ENCODE measurements at regions not wholly inside any gene's neighbourhood (a gene's known extent, or its start where the extent isn't known, plus 50 kb on each side); places are given as distances from the start of the nearest gene placed in this dataset.
"Not testable (repeated sequence)": the region's sequence is repeated elsewhere in the genome, so short reads cannot be mapped to it uniquely, and the experiment has no call there.

GRCh38 chr7:149930374-149931068 lies 56.8 kb downstream of the ATP6V0E2 start:
- DNase-seq (ENCODE audit: low read depth) = not testable (repeated sequence)

- not testable (repeated sequence) for DNase-seq (ENCODE audit: low read depth)
These were observed 60.0 kb downstream of the ATP6V0E2 start for GRCh38 chr7:149933776-149934175.

DNA sequence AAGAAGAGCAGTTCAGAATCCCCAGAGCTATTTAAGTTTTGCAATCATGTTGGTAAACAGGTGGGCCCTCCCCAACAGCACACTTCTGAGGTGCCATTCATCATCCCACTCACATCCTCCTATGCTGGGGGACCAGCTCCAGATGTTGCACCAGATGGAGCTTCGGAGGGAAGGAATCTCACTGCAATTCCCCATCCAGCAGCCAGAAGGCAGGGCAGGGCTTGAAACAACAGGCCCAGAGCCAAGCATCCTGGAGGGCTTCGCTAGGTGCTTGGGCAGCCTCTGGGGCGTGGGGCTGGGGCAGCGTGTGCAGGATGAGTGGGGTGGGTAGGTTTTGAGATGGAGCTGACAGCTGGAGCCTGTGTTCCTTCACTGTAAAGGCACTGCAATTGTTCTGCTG lies 73.6 kb downstream of the ATP6V0E2 start:
- not testable (repeated sequence) for DNase-seq (ENCODE audit: low read depth)

DNA sequence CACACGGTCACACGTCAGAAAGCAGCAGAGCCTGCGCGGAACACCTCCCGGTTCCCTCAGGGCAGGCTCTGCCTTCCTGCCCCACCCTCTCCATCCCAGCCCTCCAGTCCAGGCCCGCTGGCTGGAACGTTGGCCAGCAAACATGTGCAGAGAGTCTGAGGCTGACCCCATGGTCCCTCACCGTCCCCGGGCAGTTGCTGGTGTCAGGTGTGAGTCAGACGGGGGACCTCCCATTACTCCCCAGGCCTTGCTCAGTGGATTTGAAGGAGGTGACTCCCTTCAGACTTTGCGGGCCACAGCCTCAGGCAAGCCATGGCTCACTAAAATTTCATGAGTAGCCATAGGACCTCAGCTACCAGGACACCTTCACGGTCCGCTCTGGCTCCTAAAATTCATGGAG lies 74.7 kb downstream of the ATP6V0E2 start:
- not testable (repeated sequence) for DNase-seq (ENCODE audit: low read depth)

- DNase-seq (ENCODE audit: low read depth) = not testable (repeated sequence)
These were observed 76.3 kb downstream of the ATP6V0E2 start for GRCh38 chr7:149949863-149950577.

GRCh38 chr7:149950578-149950924 lies 76.8 kb downstream of the ATP6V0E2 start:
- DNase-seq (ENCODE audit: low read depth) = not testable (repeated sequence)

DNA sequence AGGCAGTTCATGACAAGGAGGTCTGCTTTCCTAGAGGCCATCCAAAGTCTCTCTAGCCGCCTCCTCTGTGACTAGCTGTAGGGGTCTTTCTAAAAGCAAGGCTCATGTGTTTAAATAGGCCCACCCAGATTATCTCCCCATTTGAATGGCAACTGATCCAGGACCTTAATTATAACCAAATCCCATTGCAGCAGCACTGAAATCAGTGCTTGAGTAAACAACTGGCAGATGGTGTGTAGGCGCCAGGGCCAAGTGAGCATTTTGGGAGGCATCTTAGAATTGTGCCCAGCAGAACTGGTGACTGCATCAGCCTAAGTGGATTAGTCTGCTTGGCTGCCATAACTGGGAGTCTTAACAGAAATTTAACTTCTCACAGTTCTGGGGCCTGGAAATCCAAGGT lies 77.8 kb downstream of the ATP6V0E2 start:
- DNase-seq (ENCODE audit: low read depth) = not testable (repeated sequence)

DNA sequence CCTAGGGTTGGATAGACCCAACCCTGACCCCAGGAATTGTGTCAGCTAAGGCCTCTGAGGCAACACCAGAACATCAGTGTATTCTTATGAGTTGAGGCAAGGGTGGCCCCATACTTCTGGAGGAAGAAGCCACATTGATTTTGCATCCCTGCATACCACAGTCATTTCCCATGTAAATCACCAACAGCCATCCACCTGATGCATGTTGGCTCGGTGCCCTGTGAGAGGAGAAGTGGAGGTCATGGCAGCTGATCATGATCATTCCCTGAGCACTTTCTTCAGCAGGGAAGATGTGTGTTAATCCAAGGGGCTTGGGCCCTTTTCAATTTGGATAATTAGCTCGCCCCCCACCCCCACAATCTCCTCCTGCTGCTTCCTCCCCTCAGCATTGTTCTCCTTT lies 85.1 kb downstream of the ATP6V0E2 start:
- DNase-seq (ENCODE audit: low read depth) = not testable (repeated sequence)

- DNase-seq (ENCODE audit: low read depth) = not testable (repeated sequence)
These were observed 87.1 kb downstream of the ATP6V0E2 start for GRCh38 chr7:149960863-149961262.

DNA sequence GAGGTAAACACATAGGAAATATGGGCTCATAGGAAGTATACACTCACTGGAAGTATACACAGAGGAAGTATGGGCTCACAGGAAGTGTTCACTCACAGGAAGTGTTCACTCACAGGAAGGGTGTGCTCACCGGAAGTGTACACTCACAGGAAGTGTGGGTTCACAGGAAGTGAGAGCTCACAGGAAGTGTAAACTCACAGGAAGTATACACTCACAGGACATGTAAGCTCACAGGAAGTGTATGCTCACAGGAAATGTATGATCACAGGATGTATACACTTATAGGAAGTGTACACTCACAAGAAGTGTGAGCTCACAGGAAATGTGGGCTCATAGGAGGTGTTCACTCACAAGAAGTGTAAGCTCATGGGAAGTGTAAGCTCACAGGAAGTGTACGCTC lies 88.1 kb downstream of the ATP6V0E2 start:
- not testable (repeated sequence) for DNase-seq (ENCODE audit: low read depth)

- DNase-seq (ENCODE audit: low read depth) = not testable (repeated sequence)
These were observed 89.0 kb downstream of the ATP6V0E2 start for GRCh38 chr7:149962685-149963319.

DNA sequence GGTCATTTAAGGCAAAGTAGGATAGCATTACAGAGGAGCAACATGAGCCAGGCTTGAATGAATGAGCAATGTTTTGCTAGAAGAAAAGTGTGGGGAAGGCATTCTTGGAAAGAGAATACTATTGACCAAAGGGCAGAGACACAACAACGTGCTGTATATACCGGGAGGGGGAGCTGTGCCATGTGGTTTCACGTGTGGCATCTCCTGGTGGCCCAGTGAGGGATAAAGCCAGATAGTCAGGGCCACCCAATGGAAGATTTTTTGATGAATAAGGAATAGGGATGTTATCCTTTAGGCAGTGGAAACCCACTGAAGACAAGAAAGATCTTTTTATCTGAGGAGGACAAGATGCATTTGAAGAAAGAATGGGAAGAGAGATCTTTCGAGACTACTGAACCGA lies 90.2 kb downstream of the ATP6V0E2 start:
- not testable (repeated sequence) for DNase-seq (ENCODE audit: low read depth)

GRCh38 chr7:149966444-149966843 lies 92.7 kb downstream of the ATP6V0E2 start:
- DNase-seq (ENCODE audit: low read depth) = not testable (repeated sequence)

- not testable (repeated sequence) for DNase-seq (ENCODE audit: low read depth)
These were observed 99.2 kb downstream of the ATP6V0E2 start for GRCh38 chr7:149972977-149973376.

DNA sequence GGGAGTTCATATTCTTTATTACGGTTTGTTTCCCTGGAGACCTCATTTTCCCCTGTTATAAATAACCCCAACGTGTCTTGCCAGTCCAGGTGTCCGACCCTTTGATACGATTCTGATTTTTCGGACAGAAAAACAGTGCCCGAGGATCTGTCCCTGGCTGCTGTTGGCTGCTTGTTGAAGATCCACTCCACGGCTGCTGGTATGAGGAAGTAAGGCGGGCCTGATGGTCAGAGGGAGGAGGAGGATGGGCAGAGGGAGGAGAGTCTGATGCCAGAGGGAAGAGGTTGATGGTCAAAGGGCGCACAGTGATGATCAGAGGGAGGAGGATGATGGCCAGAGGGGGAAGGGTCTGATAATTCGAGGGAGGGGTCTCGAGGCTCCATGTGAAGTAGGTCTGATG lies 99.9 kb downstream of the ATP6V0E2 start:
- not testable (repeated sequence) for DNase-seq (ENCODE audit: low read depth)

GRCh38 chr7:149975608-149976007 lies 101.8 kb downstream of the ATP6V0E2 start:
- DNase-seq (ENCODE audit: low read depth) = not testable (repeated sequence)

DNA sequence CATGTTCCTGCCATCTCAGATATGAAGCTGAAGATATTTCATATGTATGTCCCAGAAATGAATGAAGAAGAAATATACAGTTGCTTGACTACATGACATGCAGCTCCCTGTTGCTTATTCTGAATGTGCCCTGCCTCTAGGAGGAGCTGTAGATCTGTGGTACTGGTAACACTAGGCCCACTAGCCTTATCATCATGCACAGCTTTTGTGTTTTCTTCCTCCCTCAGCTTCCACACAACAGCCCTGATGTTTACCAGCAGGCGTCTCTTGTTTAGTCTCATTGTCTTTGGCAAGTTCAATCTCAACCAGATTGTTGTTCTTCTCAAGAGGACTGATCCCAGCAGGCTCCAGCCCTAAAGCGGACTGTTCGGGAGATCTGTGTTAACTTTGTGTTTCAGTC lies 104.8 kb downstream of the ATP6V0E2 start:
- DNase-seq (ENCODE audit: low read depth) = not testable (repeated sequence)

DNA sequence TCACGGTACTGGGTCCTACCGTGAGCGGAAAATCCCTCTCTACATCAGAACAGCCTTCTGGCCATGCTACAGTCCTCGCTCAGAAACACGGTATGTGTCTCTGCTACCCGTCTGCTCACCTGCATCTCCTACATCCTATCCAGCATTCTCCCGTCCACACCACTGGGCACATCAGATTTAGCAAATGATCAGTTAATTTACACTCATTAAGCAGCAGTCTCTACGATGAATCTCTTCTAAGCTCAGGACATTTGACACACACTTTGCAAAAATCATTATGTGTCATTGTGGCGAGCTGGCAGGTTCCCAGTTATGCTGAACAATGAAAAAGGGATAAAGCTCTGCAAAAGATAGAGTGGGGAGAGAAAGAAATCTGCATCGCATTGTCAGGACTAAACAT lies 105.2 kb downstream of the ATP6V0E2 start:
- DNase-seq (ENCODE audit: low read depth) = not testable (repeated sequence)

DNA sequence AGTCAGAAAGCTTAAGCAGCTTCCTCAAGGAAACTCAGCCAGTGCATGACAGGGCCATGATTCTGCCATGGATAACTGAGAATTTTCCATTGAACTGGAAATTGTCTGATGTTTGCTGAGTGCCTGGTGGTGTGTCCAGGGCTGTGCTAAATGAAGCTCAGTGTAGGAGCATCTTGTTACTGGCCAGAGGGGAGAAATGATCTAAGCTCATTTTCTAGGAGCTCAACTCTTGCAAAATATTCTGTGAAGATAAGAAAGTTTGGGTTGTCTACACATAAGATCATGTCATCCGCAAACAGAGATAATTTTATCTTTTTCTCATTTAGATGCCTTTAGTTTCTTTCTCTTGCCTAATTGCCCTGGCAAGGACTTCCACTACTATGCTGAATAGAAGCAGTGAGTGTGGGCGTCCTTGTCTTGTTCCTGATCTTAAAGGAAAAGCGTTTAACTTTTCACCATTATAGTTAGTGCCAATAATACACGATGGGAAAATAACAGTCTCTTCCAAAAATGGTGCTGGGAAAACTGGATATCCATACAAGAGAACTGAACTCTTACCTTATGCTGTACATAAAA lies 108.9 kb downstream of the ATP6V0E2 start:
- not testable (repeated sequence) for DNase-seq (ENCODE audit: low read depth)

DNA sequence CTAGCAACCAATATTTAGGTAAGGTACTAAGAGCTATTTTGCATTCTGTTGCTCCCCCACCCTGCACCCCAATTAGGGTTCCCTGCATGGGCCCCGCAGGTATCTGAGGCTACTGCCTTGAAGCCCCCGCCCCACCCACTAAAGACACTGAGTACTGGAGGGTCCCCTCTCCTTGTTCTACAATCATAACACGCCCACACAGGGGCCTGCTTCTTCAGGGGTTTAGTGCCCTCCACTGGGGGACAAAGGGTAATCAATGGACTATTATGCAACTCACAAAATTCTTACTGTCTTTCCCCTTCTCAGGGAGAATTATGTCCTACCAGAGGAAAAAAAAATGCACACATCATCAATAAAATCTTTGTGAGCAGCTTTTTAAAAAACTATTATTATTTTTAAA lies 113.1 kb downstream of the ATP6V0E2 start:
- DNase-seq (ENCODE audit: low read depth) = not testable (repeated sequence)

DNA sequence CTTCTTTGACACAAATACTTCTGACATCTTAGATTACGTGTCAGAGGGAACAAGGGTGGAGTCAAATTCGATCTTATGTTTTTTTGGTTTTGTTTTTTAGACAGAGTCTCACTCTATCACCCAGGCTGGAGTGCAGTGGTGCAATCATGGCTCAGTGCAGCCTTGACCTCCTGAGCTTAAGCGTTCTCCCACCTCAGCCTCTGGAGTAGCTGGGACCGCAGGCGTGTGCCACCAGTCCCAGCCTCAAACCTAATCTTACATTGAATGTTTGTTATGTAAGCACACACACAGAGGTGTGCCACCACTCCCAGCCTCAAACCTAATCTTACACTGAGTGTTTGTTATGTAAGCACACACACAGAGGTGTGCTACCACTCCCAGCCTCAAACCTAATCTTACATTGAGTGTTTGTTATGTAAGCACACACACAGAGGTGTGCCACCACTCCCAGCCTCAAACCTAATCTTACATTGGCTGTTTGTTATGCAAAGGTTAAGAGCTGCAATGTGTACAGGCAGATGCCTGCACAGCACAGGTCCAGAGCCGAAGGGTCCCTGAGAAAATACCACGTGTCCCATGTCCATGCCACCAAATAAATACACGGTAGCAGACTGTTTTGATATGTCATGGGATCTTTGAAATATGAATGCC lies 118.0 kb downstream of the ATP6V0E2 start:
- DNase-seq (ENCODE audit: low read depth) = not testable (repeated sequence)

- DNase-seq (ENCODE audit: low read depth) = not testable (repeated sequence)
These were observed 118.6 kb downstream of the ATP6V0E2 start for GRCh38 chr7:149992366-149992765.
